Panc1 (cell line): ENCODE measurements at regions not wholly inside any gene's neighbourhood (a gene's known extent, or its start where the extent isn't known, plus 50 kb on each side); places are given as distances from the start of the nearest gene placed in this dataset.

Source experiments
- POLR2AphosphoS5 ChIP-seq: IDR thresholded peaks from 2 replicates; pipeline ENCODE4 v1.6.1; 2012; ENCODE audit warnings: mild to moderate bottlenecking, low read depth, low read length, moderate library complexity
- SIN3A ChIP-seq: IDR thresholded peaks from 2 replicates; pipeline ENCODE4 v1.6.1; 2012; ENCODE audit warnings: low read depth, mild to moderate bottlenecking, low read length, moderate library complexity, borderline replicate concordance; ENCODE audit not compliant: insufficient read depth
- TCF7L2 ChIP-seq: IDR thresholded peaks from 2 replicates; pipeline ENCODE4 v1.6.1; 2011; ENCODE audit warnings: mild to moderate bottlenecking, low read depth, low read length, inconsistent platforms
- TF ChIP-seq, protein P1 (sequence below): fragments of 450-650 bp; IDR thresholded peaks from 2 replicates; pipeline ENCODE4 v1.5.1; 2017; ENCODE audit warnings: mild to moderate bottlenecking
- TF ChIP-seq, protein P2 (sequence below), 2 experiments: IDR thresholded peaks; 2 replicates each; pipeline ENCODE4 v1.6.1; 2011 to 2012; ENCODE audit warnings: low read depth in 2 of 2, control low read depth in 1 of 2, low read length in 1 of 2, mild to moderate bottlenecking in 1 of 2, moderate library complexity in 1 of 2; ENCODE audit not compliant: insufficient read depth in 1 of 2

DNA sequence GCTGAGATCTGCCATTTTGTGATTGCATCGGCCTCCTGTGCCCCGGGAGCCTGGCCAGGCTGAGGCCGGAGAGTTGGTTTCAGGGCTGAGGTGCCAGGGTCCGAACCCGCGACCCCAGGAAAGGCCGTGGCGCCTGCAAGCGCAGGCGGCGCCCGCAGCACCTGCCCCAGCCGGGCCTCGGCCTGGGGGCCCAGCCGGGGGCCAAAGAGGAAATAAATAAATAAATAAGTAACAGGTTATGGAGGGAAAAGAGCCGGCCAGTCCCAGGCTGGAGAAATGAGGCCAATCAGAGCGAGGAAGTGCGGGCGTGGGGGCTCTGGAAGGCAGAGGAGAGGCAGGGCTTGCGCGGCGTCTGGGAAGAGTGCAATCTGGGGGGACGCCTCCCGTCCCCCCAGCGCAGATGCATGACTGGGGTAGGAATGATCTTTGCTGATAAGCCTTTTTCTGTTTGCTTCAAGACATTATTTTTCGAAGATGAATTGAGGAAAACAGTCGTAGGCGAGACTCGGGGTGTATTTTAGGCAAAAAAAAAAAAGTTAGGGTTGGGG, 145.6 kb upstream of the ZNF536 start:
- TF ChIP-seq, protein P1, sequence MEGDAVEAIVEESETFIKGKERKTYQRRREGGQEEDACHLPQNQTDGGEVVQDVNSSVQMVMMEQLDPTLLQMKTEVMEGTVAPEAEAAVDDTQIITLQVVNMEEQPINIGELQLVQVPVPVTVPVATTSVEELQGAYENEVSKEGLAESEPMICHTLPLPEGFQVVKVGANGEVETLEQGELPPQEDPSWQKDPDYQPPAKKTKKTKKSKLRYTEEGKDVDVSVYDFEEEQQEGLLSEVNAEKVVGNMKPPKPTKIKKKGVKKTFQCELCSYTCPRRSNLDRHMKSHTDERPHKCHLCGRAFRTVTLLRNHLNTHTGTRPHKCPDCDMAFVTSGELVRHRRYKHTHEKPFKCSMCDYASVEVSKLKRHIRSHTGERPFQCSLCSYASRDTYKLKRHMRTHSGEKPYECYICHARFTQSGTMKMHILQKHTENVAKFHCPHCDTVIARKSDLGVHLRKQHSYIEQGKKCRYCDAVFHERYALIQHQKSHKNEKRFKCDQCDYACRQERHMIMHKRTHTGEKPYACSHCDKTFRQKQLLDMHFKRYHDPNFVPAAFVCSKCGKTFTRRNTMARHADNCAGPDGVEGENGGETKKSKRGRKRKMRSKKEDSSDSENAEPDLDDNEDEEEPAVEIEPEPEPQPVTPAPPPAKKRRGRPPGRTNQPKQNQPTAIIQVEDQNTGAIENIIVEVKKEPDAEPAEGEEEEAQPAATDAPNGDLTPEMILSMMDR, result no peak
- TF ChIP-seq TCF7L2, result no peak
- no peak for TF ChIP-seq POLR2AphosphoS5
- no peak for TF ChIP-seq SIN3A
- TF ChIP-seq, protein P2, sequence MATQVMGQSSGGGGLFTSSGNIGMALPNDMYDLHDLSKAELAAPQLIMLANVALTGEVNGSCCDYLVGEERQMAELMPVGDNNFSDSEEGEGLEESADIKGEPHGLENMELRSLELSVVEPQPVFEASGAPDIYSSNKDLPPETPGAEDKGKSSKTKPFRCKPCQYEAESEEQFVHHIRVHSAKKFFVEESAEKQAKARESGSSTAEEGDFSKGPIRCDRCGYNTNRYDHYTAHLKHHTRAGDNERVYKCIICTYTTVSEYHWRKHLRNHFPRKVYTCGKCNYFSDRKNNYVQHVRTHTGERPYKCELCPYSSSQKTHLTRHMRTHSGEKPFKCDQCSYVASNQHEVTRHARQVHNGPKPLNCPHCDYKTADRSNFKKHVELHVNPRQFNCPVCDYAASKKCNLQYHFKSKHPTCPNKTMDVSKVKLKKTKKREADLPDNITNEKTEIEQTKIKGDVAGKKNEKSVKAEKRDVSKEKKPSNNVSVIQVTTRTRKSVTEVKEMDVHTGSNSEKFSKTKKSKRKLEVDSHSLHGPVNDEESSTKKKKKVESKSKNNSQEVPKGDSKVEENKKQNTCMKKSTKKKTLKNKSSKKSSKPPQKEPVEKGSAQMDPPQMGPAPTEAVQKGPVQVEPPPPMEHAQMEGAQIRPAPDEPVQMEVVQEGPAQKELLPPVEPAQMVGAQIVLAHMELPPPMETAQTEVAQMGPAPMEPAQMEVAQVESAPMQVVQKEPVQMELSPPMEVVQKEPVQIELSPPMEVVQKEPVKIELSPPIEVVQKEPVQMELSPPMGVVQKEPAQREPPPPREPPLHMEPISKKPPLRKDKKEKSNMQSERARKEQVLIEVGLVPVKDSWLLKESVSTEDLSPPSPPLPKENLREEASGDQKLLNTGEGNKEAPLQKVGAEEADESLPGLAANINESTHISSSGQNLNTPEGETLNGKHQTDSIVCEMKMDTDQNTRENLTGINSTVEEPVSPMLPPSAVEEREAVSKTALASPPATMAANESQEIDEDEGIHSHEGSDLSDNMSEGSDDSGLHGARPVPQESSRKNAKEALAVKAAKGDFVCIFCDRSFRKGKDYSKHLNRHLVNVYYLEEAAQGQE (IDR thresholded peaks at IDR 0.05; ENCODE audit: insufficient read depth in 1 of 2, low read depth in 2 of 2, low read length in 1 of 2), result no peak
